Kidney (tissue), 13 donors: ENCODE measurements at regions not wholly inside any gene's neighbourhood (a gene's known extent, or its start where the extent isn't known, plus 50 kb on each side); places are given as distances from the start of the nearest gene placed in this dataset.
A peak's percentile ranks its signal among the peaks of the same experiment; 100 is the strongest.

ENCODE experiments used
- DNase-seq, 5 donors: peaks; one replicate each; pipeline ENCODE4 v3.0.0-alpha.2; 2013 to 2020
- FAIRE-seq: peaks from 2 replicates; lab custom pipeline; 2012; peaks lifted over from hg19 to GRCh38; lab: Jason Lieb, UNC
- H3K27ac ChIP-seq, 2 donors: one replicate each; pipeline ENCODE4 v1.7.0; 2013; ENCODE audit warnings: low read depth in 2 of 2, low read length in 2 of 2, inconsistent platforms in 1 of 2
- H3K27me3 ChIP-seq: one replicate; pipeline ENCODE4 v1.7.1; 2013; ENCODE audit warnings: low read length, inconsistent platforms; ENCODE audit not compliant: control insufficient read depth, insufficient read depth
- H3K36me3 ChIP-seq, 3 donors: one replicate each; pipeline versions ENCODE4 v1.7.0 to v1.7.1; 2013; ENCODE audit warnings: low read length in 3 of 3, control low read depth in 1 of 3, inconsistent platforms in 1 of 3; ENCODE audit not compliant: insufficient read depth in 3 of 3, control insufficient read depth in 2 of 3
- H3K4me1 ChIP-seq, 3 donors: one replicate each; pipeline versions ENCODE4 v1.7.0 to v1.7.1; 2013; ENCODE audit warnings: low read length in 3 of 3, inconsistent platforms in 1 of 3, low read depth in 1 of 3; ENCODE audit not compliant: control insufficient read depth in 2 of 3, insufficient read depth in 2 of 3
- H3K4me3 ChIP-seq, 3 donors: one replicate each; pipeline versions ENCODE4 v1.7.0 to v1.8.1; 2013; ENCODE audit warnings: low read length in 3 of 3, control low read depth in 1 of 3, inconsistent platforms in 1 of 3
- H3K9ac ChIP-seq, 3 donors: one replicate each; pipeline versions ENCODE4 v1.7.0 to v1.7.1; 2013; ENCODE audit warnings: low read length in 3 of 3, control low read depth in 1 of 3, inconsistent platforms in 1 of 3
- H3K9me3 ChIP-seq, 3 donors: one replicate each; pipeline versions ENCODE4 v1.7.0 to v1.7.1; 2013; ENCODE audit warnings: low read length in 3 of 3, control low read depth in 1 of 3, inconsistent platforms in 1 of 3; ENCODE audit not compliant: control insufficient read depth in 2 of 3, insufficient read depth in 1 of 3
- intact Hi-C: fragments of 100-400 bp; cut with DNase I; formaldehyde crosslinking; loops from one replicate; pipeline ENCODE4 v1.11.1; 2022
- TF ChIP-seq, protein P1 (sequence below): IDR thresholded peaks from 3 replicates; pipeline ENCODE4 v1.5.1; 2012; ENCODE audit warnings: mild to moderate bottlenecking, moderate library complexity, borderline replicate concordance; ENCODE audit not compliant: insufficient read depth; ENCODE audit errors: extremely low read depth
- donor health status: control.
- donor health status: control.
- donor health status: control.
- donor health status: control.
- donor health status: control.
- donor health status: DM: yes; HTN: yes; CAD: no.
- donor health status: Normal renal cell carcinoma (clear cell type).

DNA sequence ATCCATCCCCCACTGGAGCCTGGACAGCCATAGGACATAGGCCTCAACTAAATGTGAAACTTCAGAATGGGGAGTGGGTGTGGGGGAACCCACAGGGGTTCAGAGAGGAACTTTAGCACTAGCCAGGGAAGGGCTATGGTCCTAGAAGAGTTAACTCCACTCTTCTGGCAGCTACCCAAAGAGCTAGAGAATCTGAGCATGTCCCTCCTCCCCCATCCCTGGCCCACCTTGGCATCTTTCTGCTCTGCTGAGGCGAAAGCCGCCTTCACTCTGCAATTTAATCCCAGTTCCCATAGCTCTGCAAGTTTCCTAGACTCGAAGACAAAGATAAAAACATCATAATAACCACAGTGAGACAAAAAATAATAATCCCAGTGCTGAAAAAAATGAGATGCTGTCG is 214.7 kb upstream of the RTL1 start:
- TF ChIP-seq, protein P1, sequence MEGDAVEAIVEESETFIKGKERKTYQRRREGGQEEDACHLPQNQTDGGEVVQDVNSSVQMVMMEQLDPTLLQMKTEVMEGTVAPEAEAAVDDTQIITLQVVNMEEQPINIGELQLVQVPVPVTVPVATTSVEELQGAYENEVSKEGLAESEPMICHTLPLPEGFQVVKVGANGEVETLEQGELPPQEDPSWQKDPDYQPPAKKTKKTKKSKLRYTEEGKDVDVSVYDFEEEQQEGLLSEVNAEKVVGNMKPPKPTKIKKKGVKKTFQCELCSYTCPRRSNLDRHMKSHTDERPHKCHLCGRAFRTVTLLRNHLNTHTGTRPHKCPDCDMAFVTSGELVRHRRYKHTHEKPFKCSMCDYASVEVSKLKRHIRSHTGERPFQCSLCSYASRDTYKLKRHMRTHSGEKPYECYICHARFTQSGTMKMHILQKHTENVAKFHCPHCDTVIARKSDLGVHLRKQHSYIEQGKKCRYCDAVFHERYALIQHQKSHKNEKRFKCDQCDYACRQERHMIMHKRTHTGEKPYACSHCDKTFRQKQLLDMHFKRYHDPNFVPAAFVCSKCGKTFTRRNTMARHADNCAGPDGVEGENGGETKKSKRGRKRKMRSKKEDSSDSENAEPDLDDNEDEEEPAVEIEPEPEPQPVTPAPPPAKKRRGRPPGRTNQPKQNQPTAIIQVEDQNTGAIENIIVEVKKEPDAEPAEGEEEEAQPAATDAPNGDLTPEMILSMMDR = no peak
- peak in 3 of 5 donors; percentile 8 to 59 (median 36) for DNase-seq
- intact Hi-C loops = no loop called here

DNA sequence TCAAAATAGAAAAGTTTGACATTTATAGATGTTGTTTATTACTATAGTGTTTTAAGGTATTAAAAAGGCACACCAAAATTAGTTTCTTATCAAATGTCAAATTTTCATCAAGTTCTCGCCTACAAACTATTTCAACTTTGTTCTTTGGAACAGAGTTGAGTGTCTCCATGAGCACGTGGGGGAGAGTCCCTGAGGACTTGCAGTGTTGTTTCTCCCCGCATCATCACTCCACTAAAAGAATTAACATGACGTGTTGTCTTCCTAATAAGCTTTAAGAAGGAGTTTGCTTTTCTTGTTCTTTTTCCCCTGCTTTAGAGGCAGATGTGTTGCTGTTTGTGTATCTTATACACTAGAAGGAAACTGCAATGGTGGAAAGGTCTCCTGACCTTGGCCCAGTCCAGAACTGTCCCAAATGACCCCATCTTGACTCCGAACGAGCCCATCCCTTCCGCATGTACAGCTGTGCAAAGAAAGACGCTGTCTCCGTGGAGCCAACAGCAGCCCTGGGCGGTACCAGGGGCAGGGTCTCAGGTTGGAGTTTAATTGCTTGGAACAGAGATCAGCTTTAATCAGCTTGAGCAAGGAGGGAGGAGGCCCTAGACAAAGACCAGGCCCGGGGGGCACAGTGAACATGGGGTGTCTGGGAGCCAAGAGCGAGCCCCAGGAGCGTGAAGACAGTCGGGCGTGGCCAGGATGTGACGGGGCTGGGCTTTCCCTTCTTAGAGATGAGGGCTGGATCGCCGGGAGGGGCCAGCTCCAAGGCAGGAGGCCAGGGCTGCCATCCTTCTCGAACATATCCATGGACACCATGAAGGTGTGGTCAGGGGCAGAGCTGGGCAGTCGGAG is 215.4 kb upstream of the RTL1 start:
- Histone ChIP-seq H3K27me3 (peaks cover 2% of the 10 kb centered on the region), H3K4me3 (no peak overlapping the region), H3K36me3 (no peaks in the 10 kb centered on the region), H3K4me1 (no peaks in the 10 kb centered on the region), H3K27ac (no peak overlapping the region), H3K9me3 (no peaks in the 10 kb centered on the region), H3K9ac (no peak overlapping the region)
- DNase-seq = peak in 4 of 5 donors; percentile 16 to 65 (median 31)
- intact Hi-C loops = no loop called here
- TF ChIP-seq, protein P1 = no peak
- no peak for FAIRE-seq

More for the DNA sequence above, 214.7 kb upstream of the RTL1 start:
- Histone ChIP-seq H3K4me1 (no peaks in the 10 kb centered on the region), H3K27me3 (peaks cover 2% of the 10 kb centered on the region), H3K27ac (no peak overlapping the region), H3K9ac (no peak overlapping the region), H3K9me3 (no peaks in the 10 kb centered on the region), H3K36me3 (no peaks in the 10 kb centered on the region), H3K4me3 (no peak overlapping the region)
- FAIRE-seq = no peak

DNA sequence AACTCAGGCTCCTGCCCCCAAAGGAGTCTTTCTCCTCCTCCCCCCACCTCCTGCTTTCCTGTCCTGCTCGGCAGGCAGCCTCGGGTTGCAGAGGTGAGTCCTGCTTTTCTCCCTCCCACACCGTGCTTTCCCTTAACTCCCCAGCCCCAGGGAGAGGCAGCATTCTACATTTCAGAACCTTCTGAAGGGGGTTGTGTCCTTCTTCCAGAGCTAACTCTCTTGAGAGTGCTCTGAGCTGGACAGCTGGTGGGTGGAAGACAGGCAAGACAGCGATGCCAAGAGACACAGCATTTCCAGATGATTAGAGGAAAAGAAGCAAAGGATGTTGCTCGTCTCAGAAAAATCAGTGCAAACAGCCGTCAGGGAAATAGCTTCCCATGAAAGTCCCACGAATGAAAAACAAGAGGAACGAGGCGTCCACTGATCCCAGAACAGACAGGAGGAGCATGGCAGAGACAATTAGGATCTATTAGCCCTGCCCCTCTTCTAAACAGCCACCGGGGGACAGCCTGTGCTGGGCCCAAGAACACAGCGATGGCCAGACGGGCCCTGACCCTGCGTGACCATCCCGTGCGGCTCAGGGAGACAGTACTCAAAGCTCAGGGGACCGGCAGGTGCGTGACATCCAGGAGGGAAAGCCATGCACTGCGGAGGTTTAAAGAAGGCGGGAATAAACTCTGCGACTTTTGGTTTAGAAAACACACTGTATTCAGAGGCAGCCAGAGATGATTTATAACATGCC is 216.5 kb upstream of the RTL1 start:
- H3K4me3 ChIP-seq = no peak overlapping the region
- H3K27ac ChIP-seq = no peak overlapping the region
- FAIRE-seq (no peak), DNase-seq (peak in 1 of 5 donors; percentile 61)
- intact Hi-C loops = no loop called here
- H3K27me3 ChIP-seq = peaks cover 2% of the 10 kb centered on the region
- no peaks in the 10 kb centered on the region for H3K4me1 ChIP-seq
- no peak overlapping the region for H3K9ac ChIP-seq
- H3K9me3 ChIP-seq = no peaks in the 10 kb centered on the region
- TF ChIP-seq, protein P1 = no peak
- no peaks in the 10 kb centered on the region for H3K36me3 ChIP-seq
